GM23338 (cell line): ENCODE measurements at regions not wholly inside any gene's neighbourhood (a gene's known extent, or its start where the extent isn't known, plus 50 kb on each side); places are given as distances from the start of the nearest gene placed in this dataset.

ENCODE experiments used
- CREB1 ChIP-seq: fragments of 250-450 bp; sonication (Bioruptor Pico); IDR thresholded peaks from 2 replicates; pipeline ENCODE4 v1.5.0; 2020; ENCODE audit warnings: low read depth, mild to moderate bottlenecking, moderate library complexity
- CTCF ChIP-seq, 2 experiments: fragments of 200-600 bp in 1 of 2; sonication (generic) in 1 of 2; conservative IDR thresholded peaks; 2 replicates each; pipeline versions ENCODE4 v1.5.1 to v1.6.1; 2016 to 2017; ENCODE audit warnings: antibody characterized with exemption in 2 of 2, low read depth in 2 of 2, mild to moderate bottlenecking in 2 of 2, moderate library complexity in 1 of 2
- EZH2 ChIP-seq: fragments of 200-600 bp; sonication (generic); IDR thresholded peaks from one replicate; pipeline ENCODE4 v1.8.0; 2017; ENCODE audit warnings: antibody characterized with exemption, mild to moderate bottlenecking, low read depth; ENCODE audit not compliant: unreplicated experiment
- EZH2phosphoT487 ChIP-seq: fragments of 200-600 bp; sonication (generic); IDR thresholded peaks from one replicate; pipeline ENCODE4 v1.8.1; 2018; ENCODE audit warnings: antibody characterized with exemption; ENCODE audit not compliant: unreplicated experiment
- JUNB ChIP-seq: IDR thresholded peaks from one replicate; pipeline ENCODE4 v1.6.1; 2016; ENCODE audit warnings: antibody characterized with exemption; ENCODE audit not compliant: unreplicated experiment
- REST ChIP-seq: IDR thresholded peaks from one replicate; pipeline ENCODE4 v1.6.1; 2018; ENCODE audit warnings: antibody characterized with exemption; ENCODE audit not compliant: unreplicated experiment
- STAT1 ChIP-seq: IDR thresholded peaks from one replicate; pipeline ENCODE4 v1.6.1; 2016; ENCODE audit warnings: antibody characterized with exemption; ENCODE audit not compliant: unreplicated experiment

- no peak for TF ChIP-seq CTCF (conservative IDR thresholded peaks at IDR 0.05; ENCODE audit: low read depth in 2 of 2)
- TF ChIP-seq CREB1 (CRISPR knock-in tag), result no peak
- no peak for TF ChIP-seq JUNB
- no peak for TF ChIP-seq EZH2
- TF ChIP-seq EZH2phosphoT487, result no peak
- no peak for TF ChIP-seq REST
- TF ChIP-seq STAT1, result no peak
Measured at GRCh38 chr18:1653873-1654272, 749.2 kb downstream of the ADCYAP1 start.
